Activated CD4-positive, alpha-beta T cell treated with anti-CD3 and anti-CD28 coated beads, Interleukin-2, amount 50 U/mL, for 4 hours (primary cell): ENCODE measurements at regions not wholly inside any gene's neighbourhood (a gene's known extent, or its start where the extent isn't known, plus 50 kb on each side); places are given as distances from the start of the nearest gene placed in this dataset.

Experiments
- DNase-seq, 2 experiments: peaks; one replicate each; pipeline ENCODE4 v3.0.0-alpha.2; 2020

- peak; percentile 2 to 12 for DNase-seq
These were observed 297.9 kb downstream of the UTRN start for GRCh38 chr6:144582939-144583613.

- no peak for DNase-seq
These were observed 298.4 kb downstream of the UTRN start for GRCh38 chr6:144583614-144583954.

- DNase-seq: no peak
These were observed 300.2 kb downstream of the UTRN start for GRCh38 chr6:144585217-144585814.

- DNase-seq: no peak
These were observed 301.9 kb downstream of the UTRN start for GRCh38 chr6:144586986-144587385.

- no peak for DNase-seq
These were observed 303.7 kb downstream of the UTRN start for GRCh38 chr6:144588697-144589325.

GRCh38 chr6:144590532-144590931, 305.4 kb downstream of the UTRN start:
- no peak for DNase-seq

GRCh38 chr6:144593392-144593791, 308.3 kb downstream of the UTRN start:
- DNase-seq: no peak

GRCh38 chr6:144594585-144594984, 309.4 kb downstream of the UTRN start:
- no peak for DNase-seq

GRCh38 chr6:144595266-144595665, 310.1 kb downstream of the UTRN start:
- DNase-seq: no peak

GRCh38 chr6:144597511-144597910, 312.4 kb downstream of the UTRN start:
- no peak for DNase-seq

GRCh38 chr6:144599615-144600014, 314.5 kb downstream of the UTRN start:
- DNase-seq: no peak

- DNase-seq: no peak
These were observed 316.1 kb downstream of the UTRN start for GRCh38 chr6:144601221-144601620.

GRCh38 chr6:144602523-144603180, 317.5 kb downstream of the UTRN start:
- peak in 1 of 2 experiments; percentile 2 for DNase-seq

- DNase-seq: no peak
These were observed 320.9 kb downstream of the UTRN start for GRCh38 chr6:144606083-144606482.

- no peak for DNase-seq
These were observed 323.0 kb downstream of the UTRN start for GRCh38 chr6:144607998-144608735.

- no peak for DNase-seq
These were observed 327.7 kb downstream of the UTRN start for GRCh38 chr6:144612811-144613210.

GRCh38 chr6:144613859-144614258, 328.7 kb downstream of the UTRN start:
- no peak for DNase-seq

GRCh38 chr6:144615870-144616269, 330.7 kb downstream of the UTRN start:
- DNase-seq: no peak

GRCh38 chr6:144617191-144617590, 332.1 kb downstream of the UTRN start:
- DNase-seq: no peak

GRCh38 chr6:144617708-144618107, 332.6 kb downstream of the UTRN start:
- DNase-seq: no peak

GRCh38 chr6:144619966-144620365, 334.8 kb downstream of the UTRN start:
- no peak for DNase-seq

- no peak for DNase-seq
These were observed 336.2 kb downstream of the UTRN start for GRCh38 chr6:144621332-144621731.

- no peak for DNase-seq
These were observed 339.1 kb downstream of the UTRN start for GRCh38 chr6:144624246-144624645.
